Anterior cingulate cortex (tissue), 58 donors: ENCODE measurements at regions not wholly inside any gene's neighbourhood (a gene's known extent, or its start where the extent isn't known, plus 50 kb on each side); places are given as distances from the start of the nearest gene placed in this dataset.

Experiments used
- DNase-seq, 58 donors: peaks; one replicate each; lab custom pipeline; 2025; lab: John Stamatoyannopoulos, UW

GRCh38 chr10:84074521-84074920 is 64.8 kb upstream of the GHITM start:
- no peak for DNase-seq

- DNase-seq: no peak
These were observed 63.9 kb upstream of the GHITM start for GRCh38 chr10:84075226-84076046.

GRCh38 chr10:84076047-84076388 is 63.3 kb upstream of the GHITM start:
- no peak for DNase-seq

- no peak for DNase-seq
These were observed 62.6 kb upstream of the GHITM start for GRCh38 chr10:84076540-84077195.

GRCh38 chr10:84077768-84078167 is 61.5 kb upstream of the GHITM start:
- no peak for DNase-seq

GRCh38 chr10:84078771-84079170 is 60.5 kb upstream of the GHITM start:
- no peak for DNase-seq

GRCh38 chr10:84084342-84084741 is 55.0 kb upstream of the GHITM start:
- no peak for DNase-seq

- no peak for DNase-seq
These were observed 52.1 kb upstream of the GHITM start for GRCh38 chr10:84087202-84087601.

GRCh38 chr10:84088626-84089025 is 50.7 kb upstream of the GHITM start:
- no peak for DNase-seq

GRCh38 chr10:84089162-84089561 is 50.1 kb upstream of the GHITM start:
- DNase-seq: no peak
